Activated CD8-positive, alpha-beta memory T cell treated with anti-CD3 and anti-CD28 coated beads, Interleukin-2, amount 50 U/mL, for 1 hour (primary cell): ENCODE measurements at regions not wholly inside any gene's neighbourhood (a gene's known extent, or its start where the extent isn't known, plus 50 kb on each side); places are given as distances from the start of the nearest gene placed in this dataset.
"Not testable (repeated sequence)": the region's sequence is repeated elsewhere in the genome, so short reads cannot be mapped to it uniquely, and the experiment has no call there.

ENCODE experiments used
- DNase-seq: peaks from one replicate; pipeline ENCODE4 v3.0.0-alpha.2; 2020; ENCODE audit errors: extremely low read depth

GRCh38 chr6:28838634-28839442, 84.9 kb downstream of the TRIM27 start:
- DNase-seq: peak; percentile 54

- no peak for DNase-seq
Observed at GRCh38 chr6:28839443-28840120, 84.2 kb downstream of the TRIM27 start.

GRCh38 chr6:28841290-28841689, 82.5 kb downstream of the TRIM27 start:
- no peak for DNase-seq

- DNase-seq: not testable (repeated sequence)
Observed at GRCh38 chr6:28848756-28849155, 75.0 kb downstream of the TRIM27 start.
